GM23338 (cell line): ENCODE measurements at regions not wholly inside any gene's neighbourhood (a gene's known extent, or its start where the extent isn't known, plus 50 kb on each side); places are given as distances from the start of the nearest gene placed in this dataset.

ENCODE experiments used
- ATAC-seq: fragments of 200-7000 bp; cut with Tn5 transposase; 3 replicates; pipeline ENCODE4 v1.9.1; 2020
- DNase-seq: peaks from one replicate; pipeline ENCODE4 v3.0.0-alpha.2; 2015; ENCODE audit warnings: low spot score
- H2AFZ ChIP-seq: fragments of 200-600 bp; sonication (generic); 2 replicates; pipeline ENCODE4 v1.8.0; 2016; ENCODE audit warnings: antibody characterized with exemption, mild to moderate bottlenecking, moderate library complexity
- H3F3A ChIP-seq: fragments of 200-600 bp; sonication (generic); replicated peaks from 2 replicates; pipeline ENCODE4 v1.8.0; 2017; ENCODE audit warnings: antibody characterized with exemption, mixed run types, low read depth
- H3K27ac ChIP-seq: fragments of 200-600 bp; sonication (generic); 2 replicates; pipeline ENCODE4 v1.6.1; 2016; ENCODE audit warnings: low read depth
- H3K27me3 ChIP-seq: fragments of 200-600 bp; sonication (generic); 2 replicates; pipeline ENCODE4 v1.8.0; 2016; ENCODE audit warnings: mild to moderate bottlenecking, mixed run types, moderate library complexity; ENCODE audit not compliant: insufficient read depth
- H3K36me3 ChIP-seq: fragments of 200-600 bp; sonication (generic); 2 replicates; pipeline ENCODE4 v1.8.0; 2016; ENCODE audit warnings: mild to moderate bottlenecking; ENCODE audit not compliant: insufficient read depth
- H3K4me1 ChIP-seq: fragments of 200-600 bp; sonication (generic); 2 replicates; pipeline ENCODE4 v1.8.0; 2016; ENCODE audit warnings: mild to moderate bottlenecking, moderate library complexity; ENCODE audit not compliant: insufficient read depth
- H3K4me2 ChIP-seq: fragments of 200-600 bp; sonication (generic); 2 replicates; pipeline ENCODE4 v1.7.1; 2017; ENCODE audit warnings: mixed run types
- H3K4me3 ChIP-seq: fragments of 200-600 bp; sonication (generic); 2 replicates; pipeline ENCODE4 v1.6.1; 2016; ENCODE audit warnings: mixed run types
- H3K79me2 ChIP-seq: fragments of 200-600 bp; sonication (generic); replicated peaks from 2 replicates; pipeline ENCODE4 v1.8.0; 2017; ENCODE audit warnings: mild to moderate bottlenecking; ENCODE audit not compliant: insufficient read depth
- H3K9me2 ChIP-seq: fragments of 200-600 bp; sonication (generic); 2 replicates; pipeline ENCODE4 v1.8.0; 2017; ENCODE audit not compliant: insufficient read depth
- H4K20me1 ChIP-seq: fragments of 200-600 bp; sonication (generic); replicated peaks from 2 replicates; pipeline ENCODE4 v1.8.0; 2017; ENCODE audit warnings: mild to moderate bottlenecking; ENCODE audit not compliant: insufficient read depth
- H3K27ac Mint-ChIP-seq: 2 replicates; pipeline ENCODE4 v1.8.0; 2020; ENCODE audit warnings: inconsistent platforms, mild to moderate bottlenecking, moderate library complexity, mixed read lengths
- H3K27me3 Mint-ChIP-seq: 3 replicates; pipeline ENCODE4 v1.8.0; 2022; ENCODE audit warnings: low read depth, mild to moderate bottlenecking, moderate library complexity, mixed read lengths, inconsistent platforms; ENCODE audit not compliant: insufficient read depth, poor library complexity
- H3K36me3 Mint-ChIP-seq: 3 replicates; pipeline ENCODE4 v1.8.0; 2021; ENCODE audit warnings: low read depth, mild to moderate bottlenecking, inconsistent platforms, moderate library complexity, mixed read lengths
- H3K4me1 Mint-ChIP-seq: 3 replicates; pipeline ENCODE4 v1.8.0; 2020; ENCODE audit warnings: mild to moderate bottlenecking, inconsistent platforms, mixed read lengths
- H3K4me3 Mint-ChIP-seq: 3 replicates; pipeline ENCODE4 v1.8.0; 2021; ENCODE audit warnings: moderate library complexity, mild to moderate bottlenecking, inconsistent platforms, mixed read lengths
- H3K9me3 Mint-ChIP-seq: 3 replicates; pipeline ENCODE4 v1.8.0; 2020; ENCODE audit warnings: moderate library complexity, mild to moderate bottlenecking, inconsistent platforms, mixed read lengths
- CREB1 ChIP-seq: fragments of 250-450 bp; sonication (Bioruptor Pico); IDR thresholded peaks from 2 replicates; pipeline ENCODE4 v1.5.0; 2020; ENCODE audit warnings: low read depth, mild to moderate bottlenecking, moderate library complexity
- JUNB ChIP-seq: IDR thresholded peaks from one replicate; pipeline ENCODE4 v1.6.1; 2016; ENCODE audit warnings: antibody characterized with exemption; ENCODE audit not compliant: unreplicated experiment
- NANOG ChIP-seq: IDR thresholded peaks from 2 replicates; pipeline ENCODE4 v1.6.1; 2016; ENCODE audit warnings: antibody characterized with exemption, borderline replicate concordance
- POLR2AphosphoS5 ChIP-seq: IDR thresholded peaks from 2 replicates; pipeline ENCODE4 v1.6.1; 2016; ENCODE audit warnings: antibody characterized with exemption, low read depth
- STAT1 ChIP-seq: IDR thresholded peaks from one replicate; pipeline ENCODE4 v1.6.1; 2016; ENCODE audit warnings: antibody characterized with exemption; ENCODE audit not compliant: unreplicated experiment
- ZNF114 ChIP-seq: fragments of 250-450 bp; sonication (Bioruptor Pico); IDR thresholded peaks from 2 replicates; pipeline ENCODE4 v1.5.0; 2020; ENCODE audit warnings: mild to moderate bottlenecking, moderate library complexity
- TF ChIP-seq, protein P1 (sequence below): IDR thresholded peaks from one replicate; pipeline ENCODE4 v1.6.1; 2018; ENCODE audit warnings: antibody characterized with exemption; ENCODE audit not compliant: unreplicated experiment
- TF ChIP-seq, protein P2 (sequence below), 2 experiments: fragments of 200-600 bp in 1 of 2; sonication (generic) in 1 of 2; conservative IDR thresholded peaks; 2 replicates each; pipeline versions ENCODE4 v1.5.1 to v1.6.1; 2016 to 2017; ENCODE audit warnings: antibody characterized with exemption in 2 of 2, low read depth in 2 of 2, mild to moderate bottlenecking in 2 of 2, moderate library complexity in 1 of 2
- TF ChIP-seq, protein P3 (sequence below): fragments of 250-450 bp; sonication (Bioruptor Pico); IDR thresholded peaks from 2 replicates; pipeline ENCODE4 v1.5.0; 2020; ENCODE audit warnings: mild to moderate bottlenecking, moderate library complexity
- TF ChIP-seq, protein P4 (sequence below): IDR thresholded peaks from 2 replicates; pipeline ENCODE4 v1.6.1; 2016; ENCODE audit warnings: antibody characterized with exemption

DNA sequence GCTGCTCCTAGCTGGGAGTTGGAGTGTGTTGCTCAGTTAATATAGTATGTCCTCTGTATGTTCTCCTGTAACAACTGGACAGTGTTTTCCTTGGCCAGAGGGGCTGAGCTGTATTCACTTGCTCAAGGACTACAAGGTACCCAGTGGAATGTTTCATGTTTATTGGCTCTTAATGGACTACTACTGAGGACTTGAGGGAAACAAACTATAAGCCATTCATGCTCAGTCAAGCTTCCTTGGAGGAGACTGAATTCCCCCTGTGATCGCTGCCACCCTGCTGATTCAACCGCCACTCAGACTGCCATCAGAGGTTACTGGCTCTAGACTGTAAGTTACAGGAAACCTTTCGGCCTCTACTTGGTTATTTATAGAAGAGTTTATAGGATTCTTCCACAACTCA lies 166.6 kb downstream of the ZC3H11B start:
- Histone ChIP-seq H3K36me3 (no peaks in the 10 kb centered on the region), H3K9me2 (0 out of 2 replicates have a peak, but pooled peaks cover 4% of the 10 kb centered on the region), H4K20me1 (no peaks in the 10 kb centered on the region), H3K4me3 (no peak overlapping the region), H3K79me2 (no peaks in the 10 kb centered on the region), H3K27me3 (no peaks in the 10 kb centered on the region), H2AFZ (peak overlapping the region; percentile 47), H3F3A (no peaks in the 10 kb centered on the region), H3K4me2 (no peak overlapping the region), H3K4me1 (no peaks in the 10 kb centered on the region), H3K27ac (0 out of 2 replicates have a peak overlapping the region, but pooled peaks have one; percentile 2)
- Mint-ChIP-seq H3K27me3 (no peaks in the 10 kb centered on the region), H3K4me1 (peaks cover 3% of the 10 kb centered on the region; the same call in 1 of the 3 replicates), H3K27ac (no peak overlapping the region), H3K9me3 (no peaks in the 10 kb centered on the region), H3K36me3 (no peaks in the 10 kb centered on the region), H3K4me3 (no peak overlapping the region)
- ATAC-seq (peak; percentile 76), DNase-seq (peak; percentile 27)
- TF ChIP-seq STAT1 (no peak), POLR2AphosphoS5 (no peak), CREB1 (CRISPR knock-in tag) (no peak), ZNF114 (CRISPR knock-in tag) (no peak)
- TF ChIP-seq, protein P1, sequence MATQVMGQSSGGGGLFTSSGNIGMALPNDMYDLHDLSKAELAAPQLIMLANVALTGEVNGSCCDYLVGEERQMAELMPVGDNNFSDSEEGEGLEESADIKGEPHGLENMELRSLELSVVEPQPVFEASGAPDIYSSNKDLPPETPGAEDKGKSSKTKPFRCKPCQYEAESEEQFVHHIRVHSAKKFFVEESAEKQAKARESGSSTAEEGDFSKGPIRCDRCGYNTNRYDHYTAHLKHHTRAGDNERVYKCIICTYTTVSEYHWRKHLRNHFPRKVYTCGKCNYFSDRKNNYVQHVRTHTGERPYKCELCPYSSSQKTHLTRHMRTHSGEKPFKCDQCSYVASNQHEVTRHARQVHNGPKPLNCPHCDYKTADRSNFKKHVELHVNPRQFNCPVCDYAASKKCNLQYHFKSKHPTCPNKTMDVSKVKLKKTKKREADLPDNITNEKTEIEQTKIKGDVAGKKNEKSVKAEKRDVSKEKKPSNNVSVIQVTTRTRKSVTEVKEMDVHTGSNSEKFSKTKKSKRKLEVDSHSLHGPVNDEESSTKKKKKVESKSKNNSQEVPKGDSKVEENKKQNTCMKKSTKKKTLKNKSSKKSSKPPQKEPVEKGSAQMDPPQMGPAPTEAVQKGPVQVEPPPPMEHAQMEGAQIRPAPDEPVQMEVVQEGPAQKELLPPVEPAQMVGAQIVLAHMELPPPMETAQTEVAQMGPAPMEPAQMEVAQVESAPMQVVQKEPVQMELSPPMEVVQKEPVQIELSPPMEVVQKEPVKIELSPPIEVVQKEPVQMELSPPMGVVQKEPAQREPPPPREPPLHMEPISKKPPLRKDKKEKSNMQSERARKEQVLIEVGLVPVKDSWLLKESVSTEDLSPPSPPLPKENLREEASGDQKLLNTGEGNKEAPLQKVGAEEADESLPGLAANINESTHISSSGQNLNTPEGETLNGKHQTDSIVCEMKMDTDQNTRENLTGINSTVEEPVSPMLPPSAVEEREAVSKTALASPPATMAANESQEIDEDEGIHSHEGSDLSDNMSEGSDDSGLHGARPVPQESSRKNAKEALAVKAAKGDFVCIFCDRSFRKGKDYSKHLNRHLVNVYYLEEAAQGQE: no peak
- TF ChIP-seq, protein P2, sequence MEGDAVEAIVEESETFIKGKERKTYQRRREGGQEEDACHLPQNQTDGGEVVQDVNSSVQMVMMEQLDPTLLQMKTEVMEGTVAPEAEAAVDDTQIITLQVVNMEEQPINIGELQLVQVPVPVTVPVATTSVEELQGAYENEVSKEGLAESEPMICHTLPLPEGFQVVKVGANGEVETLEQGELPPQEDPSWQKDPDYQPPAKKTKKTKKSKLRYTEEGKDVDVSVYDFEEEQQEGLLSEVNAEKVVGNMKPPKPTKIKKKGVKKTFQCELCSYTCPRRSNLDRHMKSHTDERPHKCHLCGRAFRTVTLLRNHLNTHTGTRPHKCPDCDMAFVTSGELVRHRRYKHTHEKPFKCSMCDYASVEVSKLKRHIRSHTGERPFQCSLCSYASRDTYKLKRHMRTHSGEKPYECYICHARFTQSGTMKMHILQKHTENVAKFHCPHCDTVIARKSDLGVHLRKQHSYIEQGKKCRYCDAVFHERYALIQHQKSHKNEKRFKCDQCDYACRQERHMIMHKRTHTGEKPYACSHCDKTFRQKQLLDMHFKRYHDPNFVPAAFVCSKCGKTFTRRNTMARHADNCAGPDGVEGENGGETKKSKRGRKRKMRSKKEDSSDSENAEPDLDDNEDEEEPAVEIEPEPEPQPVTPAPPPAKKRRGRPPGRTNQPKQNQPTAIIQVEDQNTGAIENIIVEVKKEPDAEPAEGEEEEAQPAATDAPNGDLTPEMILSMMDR (conservative IDR thresholded peaks at IDR 0.05; ENCODE audit: low read depth in 2 of 2): no peak

DNA sequence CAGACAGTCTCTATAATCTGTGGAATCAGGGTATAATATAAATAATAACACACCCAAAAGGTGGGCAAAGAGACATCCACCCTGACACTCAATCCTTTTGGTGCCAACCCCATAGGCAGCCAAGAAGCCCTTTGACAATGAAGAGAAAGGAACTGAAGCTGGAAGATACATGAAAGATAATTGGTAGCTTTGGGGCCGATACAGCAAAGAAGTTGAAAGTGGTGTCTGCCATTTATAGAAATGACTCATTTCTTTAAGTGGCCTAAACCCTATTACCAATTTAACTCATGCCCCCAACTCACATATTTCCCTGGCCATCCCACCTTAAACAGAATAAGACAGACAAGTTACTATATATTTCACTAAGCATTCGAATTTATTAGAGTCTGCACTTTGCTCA lies 167.0 kb downstream of the ZC3H11B start:
- Histone ChIP-seq H3K4me2 (no peak overlapping the region), H4K20me1 (no peaks in the 10 kb centered on the region), H3K27ac (no peak overlapping the region), H3K9me2 (0 out of 2 replicates have a peak, but pooled peaks cover 4% of the 10 kb centered on the region), H3K36me3 (no peaks in the 10 kb centered on the region), H3K4me1 (no peaks in the 10 kb centered on the region), H3K79me2 (no peaks in the 10 kb centered on the region), H2AFZ (peak overlapping the region; percentile 47; the same call in 1 of the 2 replicates), H3F3A (no peaks in the 10 kb centered on the region), H3K27me3 (no peaks in the 10 kb centered on the region), H3K4me3 (no peak overlapping the region)
- no peak for ATAC-seq
- H3K4me1 Mint-ChIP-seq: peaks cover 3% of the 10 kb centered on the region; the same call in 1 of the 3 replicates
- no peaks in the 10 kb centered on the region for H3K27me3 Mint-ChIP-seq
- no peak overlapping the region for H3K4me3 Mint-ChIP-seq
- no peaks in the 10 kb centered on the region for H3K36me3 Mint-ChIP-seq
- no peak for DNase-seq
- H3K27ac Mint-ChIP-seq: no peak overlapping the region
- H3K9me3 Mint-ChIP-seq: no peaks in the 10 kb centered on the region
- TF ChIP-seq, protein P3, sequence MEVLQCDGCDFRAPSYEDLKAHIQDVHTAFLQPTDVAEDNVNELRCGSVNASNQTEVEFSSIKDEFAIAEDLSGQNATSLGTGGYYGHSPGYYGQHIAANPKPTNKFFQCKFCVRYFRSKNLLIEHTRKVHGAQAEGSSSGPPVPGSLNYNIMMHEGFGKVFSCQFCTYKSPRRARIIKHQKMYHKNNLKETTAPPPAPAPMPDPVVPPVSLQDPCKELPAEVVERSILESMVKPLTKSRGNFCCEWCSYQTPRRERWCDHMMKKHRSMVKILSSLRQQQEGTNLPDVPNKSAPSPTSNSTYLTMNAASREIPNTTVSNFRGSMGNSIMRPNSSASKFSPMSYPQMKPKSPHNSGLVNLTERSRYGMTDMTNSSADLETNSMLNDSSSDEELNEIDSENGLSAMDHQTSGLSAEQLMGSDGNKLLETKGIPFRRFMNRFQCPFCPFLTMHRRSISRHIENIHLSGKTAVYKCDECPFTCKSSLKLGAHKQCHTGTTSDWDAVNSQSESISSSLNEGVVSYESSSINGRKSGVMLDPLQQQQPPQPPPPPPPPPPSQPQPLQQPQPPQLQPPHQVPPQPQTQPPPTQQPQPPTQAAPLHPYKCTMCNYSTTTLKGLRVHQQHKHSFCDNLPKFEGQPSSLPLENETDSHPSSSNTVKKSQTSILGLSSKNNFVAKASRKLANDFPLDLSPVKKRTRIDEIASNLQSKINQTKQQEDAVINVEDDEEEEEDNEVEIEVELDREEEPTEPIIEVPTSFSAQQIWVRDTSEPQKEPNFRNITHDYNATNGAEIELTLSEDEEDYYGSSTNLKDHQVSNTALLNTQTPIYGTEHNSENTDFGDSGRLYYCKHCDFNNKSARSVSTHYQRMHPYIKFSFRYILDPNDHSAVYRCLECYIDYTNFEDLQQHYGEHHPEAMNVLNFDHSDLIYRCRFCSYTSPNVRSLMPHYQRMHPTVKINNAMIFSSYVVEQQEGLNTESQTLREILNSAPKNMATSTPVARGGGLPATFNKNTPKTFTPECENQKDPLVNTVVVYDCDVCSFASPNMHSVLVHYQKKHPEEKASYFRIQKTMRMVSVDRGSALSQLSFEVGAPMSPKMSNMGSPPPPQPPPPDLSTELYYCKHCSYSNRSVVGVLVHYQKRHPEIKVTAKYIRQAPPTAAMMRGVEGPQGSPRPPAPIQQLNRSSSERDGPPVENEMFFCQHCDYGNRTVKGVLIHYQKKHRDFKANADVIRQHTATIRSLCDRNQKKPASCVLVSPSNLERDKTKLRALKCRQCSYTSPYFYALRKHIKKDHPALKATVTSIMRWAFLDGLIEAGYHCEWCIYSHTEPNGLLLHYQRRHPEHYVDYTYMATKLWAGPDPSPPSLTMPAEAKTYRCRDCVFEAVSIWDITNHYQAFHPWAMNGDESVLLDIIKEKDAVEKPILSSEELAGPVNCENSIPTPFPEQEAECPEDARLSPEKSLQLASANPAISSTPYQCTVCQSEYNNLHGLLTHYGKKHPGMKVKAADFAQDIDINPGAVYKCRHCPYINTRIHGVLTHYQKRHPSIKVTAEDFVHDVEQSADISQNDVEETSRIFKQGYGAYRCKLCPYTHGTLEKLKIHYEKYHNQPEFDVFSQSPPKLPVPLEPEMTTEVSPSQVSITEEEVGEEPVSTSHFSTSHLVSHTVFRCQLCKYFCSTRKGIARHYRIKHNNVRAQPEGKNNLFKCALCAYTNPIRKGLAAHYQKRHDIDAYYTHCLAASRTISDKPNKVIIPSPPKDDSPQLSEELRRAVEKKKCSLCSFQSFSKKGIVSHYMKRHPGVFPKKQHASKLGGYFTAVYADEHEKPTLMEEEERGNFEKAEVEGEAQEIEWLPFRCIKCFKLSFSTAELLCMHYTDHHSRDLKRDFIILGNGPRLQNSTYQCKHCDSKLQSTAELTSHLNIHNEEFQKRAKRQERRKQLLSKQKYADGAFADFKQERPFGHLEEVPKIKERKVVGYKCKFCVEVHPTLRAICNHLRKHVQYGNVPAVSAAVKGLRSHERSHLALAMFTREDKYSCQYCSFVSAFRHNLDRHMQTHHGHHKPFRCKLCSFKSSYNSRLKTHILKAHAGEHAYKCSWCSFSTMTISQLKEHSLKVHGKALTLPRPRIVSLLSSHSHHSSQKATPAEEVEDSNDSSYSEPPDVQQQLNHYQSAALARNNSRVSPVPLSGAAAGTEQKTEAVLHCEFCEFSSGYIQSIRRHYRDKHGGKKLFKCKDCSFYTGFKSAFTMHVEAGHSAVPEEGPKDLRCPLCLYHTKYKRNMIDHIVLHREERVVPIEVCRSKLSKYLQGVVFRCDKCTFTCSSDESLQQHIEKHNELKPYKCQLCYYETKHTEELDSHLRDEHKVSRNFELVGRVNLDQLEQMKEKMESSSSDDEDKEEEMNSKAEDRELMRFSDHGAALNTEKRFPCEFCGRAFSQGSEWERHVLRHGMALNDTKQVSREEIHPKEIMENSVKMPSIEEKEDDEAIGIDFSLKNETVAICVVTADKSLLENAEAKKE (CRISPR knock-in tag): no peak
- TF ChIP-seq, protein P4, sequence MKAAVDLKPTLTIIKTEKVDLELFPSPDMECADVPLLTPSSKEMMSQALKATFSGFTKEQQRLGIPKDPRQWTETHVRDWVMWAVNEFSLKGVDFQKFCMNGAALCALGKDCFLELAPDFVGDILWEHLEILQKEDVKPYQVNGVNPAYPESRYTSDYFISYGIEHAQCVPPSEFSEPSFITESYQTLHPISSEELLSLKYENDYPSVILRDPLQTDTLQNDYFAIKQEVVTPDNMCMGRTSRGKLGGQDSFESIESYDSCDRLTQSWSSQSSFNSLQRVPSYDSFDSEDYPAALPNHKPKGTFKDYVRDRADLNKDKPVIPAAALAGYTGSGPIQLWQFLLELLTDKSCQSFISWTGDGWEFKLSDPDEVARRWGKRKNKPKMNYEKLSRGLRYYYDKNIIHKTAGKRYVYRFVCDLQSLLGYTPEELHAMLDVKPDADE: no peak
- TF ChIP-seq JUNB (no peak), CREB1 (CRISPR knock-in tag) (no peak), NANOG (no peak)
